ENCODE measurements at regions not wholly inside any gene's neighbourhood (a gene's known extent, or its start where the extent isn't known, plus 50 kb on each side); places are given as distances from the start of the nearest gene placed in this dataset.

DNA sequence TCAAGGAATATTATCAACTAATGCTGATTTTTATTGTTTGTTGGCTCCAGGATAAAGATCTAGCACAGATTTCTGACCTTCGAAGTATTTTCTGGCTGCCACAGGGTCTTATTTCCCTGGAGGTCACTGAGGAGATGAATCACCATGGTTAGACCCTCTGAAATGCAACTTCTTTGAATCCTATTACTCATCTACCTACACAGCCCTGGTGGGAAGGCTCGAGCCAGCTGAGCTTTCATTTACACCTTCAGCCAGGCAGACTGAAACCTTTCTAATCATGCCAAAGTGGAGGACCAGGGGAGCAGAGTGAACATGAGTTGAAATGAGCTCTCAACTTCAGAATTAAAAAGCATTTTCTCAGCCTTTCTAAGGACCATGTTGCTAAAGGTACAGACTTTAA is 130.5 kb downstream of the SMIM20 start:
- no peaks in the 10 kb centered on the region for H4K20me1 ChIP-seq (ENCODE audit: insufficient read depth)
- TF ChIP-seq EZH2 (IDR thresholded peaks at IDR 0.05; ENCODE audit: low read depth), result no peak
- TF ChIP-seq, protein P1, sequence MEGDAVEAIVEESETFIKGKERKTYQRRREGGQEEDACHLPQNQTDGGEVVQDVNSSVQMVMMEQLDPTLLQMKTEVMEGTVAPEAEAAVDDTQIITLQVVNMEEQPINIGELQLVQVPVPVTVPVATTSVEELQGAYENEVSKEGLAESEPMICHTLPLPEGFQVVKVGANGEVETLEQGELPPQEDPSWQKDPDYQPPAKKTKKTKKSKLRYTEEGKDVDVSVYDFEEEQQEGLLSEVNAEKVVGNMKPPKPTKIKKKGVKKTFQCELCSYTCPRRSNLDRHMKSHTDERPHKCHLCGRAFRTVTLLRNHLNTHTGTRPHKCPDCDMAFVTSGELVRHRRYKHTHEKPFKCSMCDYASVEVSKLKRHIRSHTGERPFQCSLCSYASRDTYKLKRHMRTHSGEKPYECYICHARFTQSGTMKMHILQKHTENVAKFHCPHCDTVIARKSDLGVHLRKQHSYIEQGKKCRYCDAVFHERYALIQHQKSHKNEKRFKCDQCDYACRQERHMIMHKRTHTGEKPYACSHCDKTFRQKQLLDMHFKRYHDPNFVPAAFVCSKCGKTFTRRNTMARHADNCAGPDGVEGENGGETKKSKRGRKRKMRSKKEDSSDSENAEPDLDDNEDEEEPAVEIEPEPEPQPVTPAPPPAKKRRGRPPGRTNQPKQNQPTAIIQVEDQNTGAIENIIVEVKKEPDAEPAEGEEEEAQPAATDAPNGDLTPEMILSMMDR (conservative IDR thresholded peaks at IDR 0.05), result no peak
- H3K9me3 ChIP-seq (ENCODE audit: insufficient read depth, low read depth), result no peaks in the 10 kb centered on the region
- intact Hi-C loops (cut with micrococcal nuclease; ENCODE audit: unreplicated experiment), result no loop called here
- H3K4me3 ChIP-seq, result no peak overlapping the region
- no peak overlapping the region for H3K4me2 ChIP-seq
- H3K4me1 ChIP-seq (replicated peaks; ENCODE audit: insufficient read depth), result no peaks in the 10 kb centered on the region
- H3K9me2 ChIP-seq (ENCODE audit: insufficient read depth), result no peaks in the 10 kb centered on the region
- no TSS peak for BruUV-seq (replicated peaks)
- no peaks in the 10 kb centered on the region for H3K79me2 ChIP-seq (ENCODE audit: low read depth)
- CTCF ChIA-PET, result no interaction called here
- H3K27me3 ChIP-seq (ENCODE audit: insufficient read depth, low read depth), result 0 out of 2 replicates have a peak, but pooled peaks cover 3% of the 10 kb centered on the region
- H2AFZ ChIP-seq, result no peak overlapping the region
- no peak for DNase-seq
- no peaks in the 10 kb centered on the region for H3K36me3 ChIP-seq (ENCODE audit: low read depth)
- POLR2A ChIA-PET (ENCODE audit: unreplicated experiment), result no interaction called here
- H3F3A ChIP-seq (ENCODE audit: insufficient read depth, low read depth), result no peaks in the 10 kb centered on the region
- no peak overlapping the region for H3K27ac ChIP-seq

DNA sequence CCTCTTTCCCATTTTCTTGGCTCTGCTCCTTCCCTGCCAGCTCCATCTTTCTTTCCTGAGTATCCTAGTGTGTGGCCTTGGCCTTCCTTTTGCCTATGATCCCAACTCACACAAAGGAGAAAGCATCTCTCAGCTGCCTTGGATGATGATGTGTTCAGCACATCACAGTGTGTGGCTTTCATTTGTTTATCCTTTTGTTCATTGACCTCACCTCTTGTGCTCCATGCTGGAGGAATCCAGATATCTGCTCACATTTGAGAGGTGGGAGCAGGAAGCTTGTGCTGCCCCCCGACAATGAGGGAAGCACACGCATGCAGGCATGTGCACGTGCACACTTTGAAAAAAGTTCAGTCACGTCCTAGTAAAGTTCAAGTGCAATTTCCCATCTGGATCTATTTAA is 131.0 kb downstream of the SMIM20 start:
- no peaks in the 10 kb centered on the region for H3K36me3 ChIP-seq (ENCODE audit: low read depth)
- intact Hi-C loops (cut with micrococcal nuclease; ENCODE audit: unreplicated experiment), result no loop called here
- H3F3A ChIP-seq (ENCODE audit: insufficient read depth, low read depth), result no peaks in the 10 kb centered on the region
- H3K4me1 ChIP-seq (replicated peaks; ENCODE audit: insufficient read depth), result no peaks in the 10 kb centered on the region
- no peak overlapping the region for H3K4me2 ChIP-seq
- no peak for DNase-seq
- H4K20me1 ChIP-seq (ENCODE audit: insufficient read depth), result no peaks in the 10 kb centered on the region
- BruUV-seq (replicated peaks), result no TSS peak
- no peak overlapping the region for H2AFZ ChIP-seq
- H3K27me3 ChIP-seq (ENCODE audit: insufficient read depth, low read depth), result 0 out of 2 replicates have a peak, but pooled peaks cover 3% of the 10 kb centered on the region
- POLR2A ChIA-PET (ENCODE audit: unreplicated experiment), result no interaction called here
- H3K27ac ChIP-seq, result no peak overlapping the region
- H3K9me2 ChIP-seq (ENCODE audit: insufficient read depth), result no peaks in the 10 kb centered on the region
- H3K9me3 ChIP-seq (ENCODE audit: insufficient read depth, low read depth), result no peaks in the 10 kb centered on the region
- CTCF ChIA-PET, result no interaction called here
- H3K4me3 ChIP-seq, result no peak overlapping the region
- H3K79me2 ChIP-seq (ENCODE audit: low read depth), result no peaks in the 10 kb centered on the region
- TF ChIP-seq EZH2 (IDR thresholded peaks at IDR 0.05; ENCODE audit: low read depth), result no peak
- TF ChIP-seq, protein P1 (conservative IDR thresholded peaks at IDR 0.05), result no peak

DNA sequence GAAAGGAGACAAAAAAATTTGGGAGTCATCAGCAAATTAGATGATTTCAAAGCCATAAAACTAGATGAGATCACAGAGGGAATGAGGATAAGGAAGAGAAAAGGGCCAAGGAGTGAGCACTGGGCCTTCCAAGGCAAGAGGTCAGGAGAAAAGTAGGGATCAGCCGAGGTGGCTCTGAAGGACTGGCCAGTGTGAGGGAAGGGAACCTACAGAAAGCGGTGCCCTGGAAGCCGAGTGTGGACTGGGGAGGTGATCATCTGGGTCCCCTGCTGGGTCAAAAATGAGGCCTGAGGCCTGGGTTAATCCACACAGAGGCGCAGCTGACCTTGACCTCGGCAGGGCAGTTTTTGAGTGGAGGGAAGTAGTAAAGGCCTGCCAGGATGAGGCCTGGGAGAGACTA is 133.8 kb downstream of the SMIM20 start:
- H3K9me2 ChIP-seq (ENCODE audit: insufficient read depth), result no peaks in the 10 kb centered on the region
- no peaks in the 10 kb centered on the region for H3K4me1 ChIP-seq (replicated peaks; ENCODE audit: insufficient read depth)
- no peaks in the 10 kb centered on the region for H3F3A ChIP-seq (ENCODE audit: insufficient read depth, low read depth)
- H3K27me3 ChIP-seq (ENCODE audit: insufficient read depth, low read depth), result no peaks in the 10 kb centered on the region
- H3K4me3 ChIP-seq, result no peak overlapping the region
- ChIA-PET POLR2A (ENCODE audit: unreplicated experiment) (no interaction called here), CTCF (no interaction called here)
- BruUV-seq (replicated peaks), result no TSS peak
- DNase-seq, result no peak
- H2AFZ ChIP-seq, result no peak overlapping the region
- no peak overlapping the region for H3K4me2 ChIP-seq
- H3K27ac ChIP-seq, result no peak overlapping the region
- H3K36me3 ChIP-seq (ENCODE audit: low read depth), result no peaks in the 10 kb centered on the region
- no peaks in the 10 kb centered on the region for H4K20me1 ChIP-seq (ENCODE audit: insufficient read depth)
- TF ChIP-seq, protein P1 (conservative IDR thresholded peaks at IDR 0.05), result no peak
- H3K9me3 ChIP-seq (ENCODE audit: insufficient read depth, low read depth), result no peaks in the 10 kb centered on the region
- intact Hi-C loops (cut with micrococcal nuclease; ENCODE audit: unreplicated experiment), result no loop called here
- H3K79me2 ChIP-seq (ENCODE audit: low read depth), result no peaks in the 10 kb centered on the region

Data from PC-9 (cell line).